ENCODE measurements at regions not wholly inside any gene's neighbourhood (a gene's known extent, or its start where the extent isn't known, plus 50 kb on each side); places are given as distances from the start of the nearest gene placed in this dataset.

GRCh38 chr5:30856242-30856641, 337.2 kb upstream of the CDH6 start:
- no peak for TF ChIP-seq CTCF (conservative IDR thresholded peaks at IDR 0.05)
- no peak overlapping the region for H3K27ac ChIP-seq

- no peak for TF ChIP-seq CTCF (conservative IDR thresholded peaks at IDR 0.05)
These were observed 340.3 kb upstream of the CDH6 start for GRCh38 chr5:30853158-30853557.

GRCh38 chr5:30850866-30851265, 342.6 kb upstream of the CDH6 start:
- no peak overlapping the region for H3K27ac ChIP-seq
- no peak for TF ChIP-seq CTCF (conservative IDR thresholded peaks at IDR 0.05)

More at GRCh38 chr5:30853158-30853557, 340.3 kb upstream of the CDH6 start:
- no peak overlapping the region for H3K27ac ChIP-seq

- no peak for TF ChIP-seq CTCF (conservative IDR thresholded peaks at IDR 0.05)
- no peak overlapping the region for H3K27ac ChIP-seq
These were observed 343.4 kb upstream of the CDH6 start for GRCh38 chr5:30849931-30850710.

- no peak for TF ChIP-seq CTCF (conservative IDR thresholded peaks at IDR 0.05)
- H3K27ac ChIP-seq: no peak overlapping the region
These were observed 347.3 kb upstream of the CDH6 start for GRCh38 chr5:30846171-30846570.

GRCh38 chr5:30845194-30845593, 348.3 kb upstream of the CDH6 start:
- H3K27ac ChIP-seq: no peak overlapping the region
- no peak for TF ChIP-seq CTCF (conservative IDR thresholded peaks at IDR 0.05)

GRCh38 chr5:30843541-30843940, 349.9 kb upstream of the CDH6 start:
- no peak overlapping the region for H3K27ac ChIP-seq
- no peak for TF ChIP-seq CTCF (conservative IDR thresholded peaks at IDR 0.05)

Measured in VCaP (cell line).